Activated naive CD8-positive, alpha-beta T cell treated with anti-CD3 and anti-CD28 coated beads, Interleukin-2, amount 10 ng/mL, durations not matched to agents 7 days and 5 days (primary cell): ENCODE measurements at regions not wholly inside any gene's neighbourhood (a gene's known extent, or its start where the extent isn't known, plus 50 kb on each side); places are given as distances from the start of the nearest gene placed in this dataset.

Source experiments
- ATAC-seq: fragments of 150-1000 bp; cut with Tn5 transposase; one replicate; pipeline ENCODE4 v1.10.0; 2021; ENCODE audit warnings: low read depth, moderate library complexity
- POLR2A ChIA-PET: fragments of 350-600 bp; sonication (Branson Sonifier 250); formaldehyde crosslinking; loops from one replicate; lab custom pipeline; 2021; ENCODE audit warnings: antibody characterized with exemption; lab: Charles Lee
- DNase-seq: peaks from one replicate; pipeline ENCODE4 v3.0.0; 2021
- H3K27ac Mint-ChIP-seq: one replicate; pipeline ENCODE4 v1.8.0; 2022; ENCODE audit warnings: mild to moderate bottlenecking, mixed read lengths
- H3K27me3 Mint-ChIP-seq: one replicate; pipeline ENCODE4 v1.8.0; 2022; ENCODE audit warnings: mild to moderate bottlenecking, moderate library complexity, mixed read lengths
- H3K36me3 Mint-ChIP-seq: one replicate; pipeline ENCODE4 v1.8.0; 2021; ENCODE audit warnings: mild to moderate bottlenecking, mixed read lengths
- H3K4me1 Mint-ChIP-seq: one replicate; pipeline ENCODE4 v1.8.0; 2021; ENCODE audit warnings: mixed read lengths
- H3K4me3 Mint-ChIP-seq: one replicate; pipeline ENCODE4 v1.8.0; 2022; ENCODE audit warnings: mild to moderate bottlenecking, moderate library complexity, mixed read lengths
- H3K9me3 Mint-ChIP-seq: one replicate; pipeline ENCODE4 v1.8.0; 2021; ENCODE audit warnings: mixed read lengths

DNA sequence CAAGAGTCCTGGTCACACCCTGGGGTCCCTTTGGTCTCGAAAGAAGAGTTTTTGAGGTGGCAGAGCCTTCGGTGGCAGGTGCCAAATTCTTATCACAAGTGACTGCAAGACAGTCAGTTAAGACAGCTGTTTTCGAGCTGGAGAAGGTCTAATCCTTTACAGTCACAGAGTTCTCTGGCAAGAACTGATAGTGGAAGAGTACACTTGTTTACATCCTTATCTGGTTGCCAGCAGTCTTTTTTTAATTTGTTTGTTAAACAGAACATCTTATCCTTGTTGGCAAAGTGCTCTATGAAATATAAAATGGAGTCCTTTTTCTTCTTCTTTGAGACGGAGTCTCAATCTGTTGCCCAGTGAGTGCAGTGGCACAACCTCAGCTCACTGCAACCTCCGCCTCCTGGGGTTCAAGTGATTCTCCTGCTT lies 50.4 kb upstream of the ELOVL6 start:
- H3K9me3 Mint-ChIP-seq, result no peaks in the 10 kb centered on the region
- no peaks in the 10 kb centered on the region for H3K36me3 Mint-ChIP-seq
- no peak for DNase-seq
- H3K4me3 Mint-ChIP-seq, result no peak overlapping the region
- no peak overlapping the region for H3K27ac Mint-ChIP-seq
- POLR2A ChIA-PET, result no interaction called here
- no peaks in the 10 kb centered on the region for H3K4me1 Mint-ChIP-seq
- H3K27me3 Mint-ChIP-seq, result peaks cover 13% of the 10 kb centered on the region
- ATAC-seq, result no peak
